ENCODE measurements at regions not wholly inside any gene's neighbourhood (a gene's known extent, or its start where the extent isn't known, plus 50 kb on each side); places are given as distances from the start of the nearest gene placed in this dataset.

DNA sequence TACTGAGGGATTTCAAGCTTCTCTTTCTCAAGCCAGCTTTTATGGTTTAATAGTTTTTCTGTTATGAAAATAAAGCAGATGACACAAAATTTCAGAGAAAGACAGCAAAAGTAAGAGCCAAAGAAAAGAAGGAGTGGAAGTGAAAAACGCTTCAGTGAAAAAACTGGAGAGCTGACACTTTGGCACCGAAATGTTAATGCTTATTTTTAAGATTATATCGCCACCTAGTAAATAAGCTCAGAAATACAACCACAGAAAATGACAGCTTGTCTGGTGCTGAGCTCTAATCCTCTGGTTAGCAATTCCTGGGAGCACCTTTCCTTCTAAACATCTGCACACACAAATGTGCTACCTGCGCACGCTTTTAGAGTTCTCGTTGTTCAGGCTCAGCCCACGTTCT is 101.6 kb downstream of the ZPLD1 start:
- TF ChIP-seq POLR2A (IDR thresholded peaks at IDR 0.05), result no peak
- peak in 3 of 6 experiments; percentile 42 to 60 (median 52) for TF ChIP-seq CTCF (IDR thresholded peaks at IDR 0.05)
- H3K27me3 ChIP-seq, result no peaks in the 10 kb centered on the region
- no peak overlapping the region for H3K27ac ChIP-seq
- peaks cover 6 to 7% of the 10 kb centered on the region in 2 donors for H3K4me1 ChIP-seq
- peak; percentile 12 to 13 for DNase-seq
- no peaks in the 10 kb centered on the region for H3K9me3 ChIP-seq
- WGBS, 2 donors, result 18 to 19% methylated on average over 7 of the region's 7 CpGs
- no peak overlapping the region for H3K4me3 ChIP-seq (replicated peaks in 1 of 3)
- H3K36me3 ChIP-seq, result no peaks in the 10 kb centered on the region
- intact Hi-C loops (cut with DNase I), result loop anchor here (10.0 kb wide), 2 partner anchors 312 to 732 kb away; no protein-coding TSS in a partner anchor

GRCh38 chr3:102537123-102537522 is 102.3 kb downstream of the ZPLD1 start:
- DNase-seq, result no peak
- TF ChIP-seq CTCF (IDR thresholded peaks at IDR 0.05) (no peak), POLR2A (IDR thresholded peaks at IDR 0.05) (no peak)
- H3K4me1 ChIP-seq, result peaks cover 6 to 7% of the 10 kb centered on the region in 2 donors
- no peaks in the 10 kb centered on the region for H3K36me3 ChIP-seq
- no peak overlapping the region for H3K27ac ChIP-seq
- no peak overlapping the region for H3K4me3 ChIP-seq (replicated peaks in 1 of 3)
- no peaks in the 10 kb centered on the region for H3K27me3 ChIP-seq
- intact Hi-C loops (cut with DNase I), result loop anchor here (10.0 kb wide), 2 partner anchors 312 to 732 kb away; no protein-coding TSS in a partner anchor
- WGBS, 2 donors, result 79 to 81% methylated on average over 1 of the region's 1 CpG
- H3K9me3 ChIP-seq, result no peaks in the 10 kb centered on the region

DNA sequence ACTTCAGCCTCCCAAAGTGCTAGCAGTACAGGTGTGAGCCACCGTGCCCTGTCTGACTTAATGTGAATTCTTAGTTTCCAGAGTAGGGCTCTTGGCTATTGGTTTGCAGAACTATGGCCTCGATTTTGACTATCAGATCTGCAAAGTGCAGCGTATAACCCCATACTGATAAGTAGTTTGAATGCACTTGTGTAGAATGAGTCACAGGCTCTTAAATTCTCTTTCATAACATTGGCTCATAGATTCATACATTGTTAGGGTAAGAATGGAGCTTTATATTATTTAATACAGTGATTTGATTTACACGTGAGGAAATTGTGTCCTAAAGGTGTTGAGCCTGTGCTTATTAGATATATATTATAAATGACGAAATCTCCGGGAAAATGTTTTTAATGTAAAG is 109.9 kb downstream of the ZPLD1 start:
- Histone ChIP-seq H3K27me3 (no peaks in the 10 kb centered on the region), H3K4me1 (no peaks in the 10 kb centered on the region), H3K27ac (no peak overlapping the region), H3K36me3 (no peaks in the 10 kb centered on the region), H3K9me3 (no peaks in the 10 kb centered on the region), H3K4me3 (replicated peaks in 1 of 3) (no peak overlapping the region)
- 91 to 93% methylated on average over 6 of the region's 6 CpGs for WGBS, 2 donors
- TF ChIP-seq CTCF (IDR thresholded peaks at IDR 0.05), result no peak
- TF ChIP-seq POLR2A (IDR thresholded peaks at IDR 0.05), result no peak
- no peak for DNase-seq
- intact Hi-C loops (cut with DNase I), result no loop called here

- no peak overlapping the region for H3K27ac ChIP-seq
- DNase-seq, result no peak
- H3K36me3 ChIP-seq, result no peaks in the 10 kb centered on the region
- H3K4me3 ChIP-seq (replicated peaks in 1 of 3), result no peak overlapping the region
- intact Hi-C loops (cut with DNase I), result no loop called here
- no peaks in the 10 kb centered on the region for H3K4me1 ChIP-seq
- TF ChIP-seq CTCF (IDR thresholded peaks at IDR 0.05) (no peak), POLR2A (IDR thresholded peaks at IDR 0.05) (no peak)
- no peaks in the 10 kb centered on the region for H3K27me3 ChIP-seq
- no peaks in the 10 kb centered on the region for H3K9me3 ChIP-seq
- WGBS, 2 donors, result 83 to 89% methylated on average over 2 of the region's 2 CpGs
These were observed 110.5 kb downstream of the ZPLD1 start for GRCh38 chr3:102545276-102545675.

DNA sequence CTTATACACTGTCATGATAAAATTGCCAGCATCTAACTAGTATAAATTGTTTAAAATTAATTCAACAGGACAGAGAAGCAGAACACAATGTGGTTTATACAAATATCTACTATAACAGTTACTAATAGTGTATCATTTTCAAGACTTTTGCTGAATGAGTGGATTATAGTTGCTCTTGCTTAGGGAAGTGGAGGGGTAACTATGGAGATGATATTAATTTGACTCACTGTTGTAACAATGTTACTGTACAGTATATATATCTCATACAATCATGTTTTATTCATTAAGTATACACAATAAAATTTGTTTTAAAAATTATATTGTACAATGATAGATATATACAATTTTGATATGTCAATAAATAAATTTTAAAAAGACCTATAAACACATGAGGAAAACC is 119.1 kb downstream of the ZPLD1 start:
- Histone ChIP-seq H3K9me3 (no peaks in the 10 kb centered on the region), H3K27me3 (no peaks in the 10 kb centered on the region), H3K4me3 (replicated peaks in 1 of 3) (no peak overlapping the region), H3K4me1 (no peaks in the 10 kb centered on the region), H3K27ac (no peak overlapping the region), H3K36me3 (no peaks in the 10 kb centered on the region)
- DNase-seq, result no peak
- no peak for TF ChIP-seq POLR2A (IDR thresholded peaks at IDR 0.05)
- no peak for TF ChIP-seq CTCF (IDR thresholded peaks at IDR 0.05)
- intact Hi-C loops (cut with DNase I), result no loop called here
